CD4-positive, alpha-beta memory T cell (primary cell): ENCODE measurements at regions not wholly inside any gene's neighbourhood (a gene's known extent, or its start where the extent isn't known, plus 50 kb on each side); places are given as distances from the start of the nearest gene placed in this dataset.

Source experiments
- CTCF ChIA-PET: fragments of 350-600 bp; sonication (Branson Sonifier 250); formaldehyde crosslinking; loops from one replicate; lab custom pipeline; 2021; ENCODE audit warnings: inconsistent platforms; ENCODE audit not compliant: partially characterized antibody; lab: Charles Lee
- POLR2A ChIA-PET: fragments of 350-600 bp; sonication (Branson Sonifier 250); formaldehyde crosslinking; loops from one replicate; lab custom pipeline; 2021; ENCODE audit not compliant: partially characterized antibody; lab: Charles Lee
- DNase-seq, 5 donors: peaks; one replicate each; pipeline versions ENCODE4 v3.0.0 to v3.0.0-alpha.2; 2020 to 2022; ENCODE audit warnings: mixed read lengths in 1 of 5
- H3K27ac ChIP-seq: one replicate; pipeline ENCODE4 v1.7.0; 2013; ENCODE audit warnings: low read depth, low read length
- H3K27me3 ChIP-seq: 2 replicates; pipeline ENCODE4 v1.7.0; 2013; ENCODE audit warnings: mild to moderate bottlenecking, low read length, moderate library complexity; ENCODE audit not compliant: insufficient read depth
- H3K36me3 ChIP-seq: 2 replicates; pipeline ENCODE4 v1.7.0; 2013; ENCODE audit warnings: mild to moderate bottlenecking, low read length, moderate library complexity; ENCODE audit not compliant: insufficient read depth
- H3K4me1 ChIP-seq: 2 replicates; pipeline ENCODE4 v1.7.0; 2013; ENCODE audit warnings: mild to moderate bottlenecking, low read length, moderate library complexity; ENCODE audit not compliant: insufficient read depth
- H3K4me3 ChIP-seq, 2 donors: one replicate each; pipeline ENCODE4 v1.7.0; 2013; ENCODE audit warnings: low read length in 2 of 2, mild to moderate bottlenecking in 1 of 2
- H3K9me3 ChIP-seq, 2 donors: one replicate each; pipeline ENCODE4 v1.7.0; 2013; ENCODE audit warnings: low read length in 2 of 2, control low read depth in 1 of 2; ENCODE audit not compliant: control insufficient read depth in 1 of 2
- H3K27ac Mint-ChIP-seq, 7 donors: one replicate each; pipeline ENCODE4 v1.8.0; 2020 to 2021; ENCODE audit warnings: mixed read lengths in 7 of 7, mild to moderate bottlenecking in 6 of 7, inconsistent platforms in 3 of 7, moderate library complexity in 3 of 7
- H3K27me3 Mint-ChIP-seq, 2 donors: one replicate each; pipeline ENCODE4 v1.8.0; 2020 to 2021; ENCODE audit warnings: mixed read lengths in 2 of 2
- H3K36me3 Mint-ChIP-seq, 2 donors: one replicate each; pipeline ENCODE4 v1.8.0; 2020 to 2021; ENCODE audit warnings: mixed read lengths in 2 of 2, inconsistent platforms in 1 of 2, mild to moderate bottlenecking in 1 of 2
- H3K4me1 Mint-ChIP-seq, 4 donors: one replicate each; pipeline ENCODE4 v1.8.0; 2020 to 2021; ENCODE audit warnings: mixed read lengths in 4 of 4, mild to moderate bottlenecking in 1 of 4
- H3K4me3 Mint-ChIP-seq, 8 donors: one replicate each; pipeline ENCODE4 v1.8.0; 2020 to 2021; ENCODE audit warnings: mixed read lengths in 8 of 8, mild to moderate bottlenecking in 7 of 8, moderate library complexity in 6 of 8, inconsistent platforms in 3 of 8
- H3K9me3 Mint-ChIP-seq, 8 donors: one replicate each; pipeline ENCODE4 v1.8.0; 2020 to 2021; ENCODE audit warnings: mixed read lengths in 8 of 8, mild to moderate bottlenecking in 5 of 8, inconsistent platforms in 3 of 8, moderate library complexity in 1 of 8
- intact Hi-C: fragments of 100-400 bp; cut with micrococcal nuclease; formaldehyde crosslinking; loops from one replicate; pipeline ENCODE4 v1.15.1; 2023

GRCh38 chr3:94258851-94259250, 196.0 kb downstream of the NSUN3 start:
- H3K27ac ChIP-seq, result no peak overlapping the region
- Mint-ChIP-seq H3K9me3 (no peaks in the 10 kb centered on the region), H3K4me1 (no peaks in the 10 kb centered on the region), H3K27ac (no peak overlapping the region), H3K4me3 (no peak overlapping the region), H3K27me3 (peaks cover 2 to 5% of the 10 kb centered on the region in 2 donors), H3K36me3 (no peaks in the 10 kb centered on the region)
- no peaks in the 10 kb centered on the region for H3K36me3 ChIP-seq
- no peaks in the 10 kb centered on the region for H3K4me1 ChIP-seq
- ChIA-PET CTCF (interaction anchor here (2.6 kb wide), 1 partner anchor 9 kb away, joined by 12 read pairs; no protein-coding TSS in a partner anchor), POLR2A (no interaction called here)
- H3K9me3 ChIP-seq, result no peaks in the 10 kb centered on the region
- no peak for DNase-seq
- no peak overlapping the region for H3K4me3 ChIP-seq
- intact Hi-C loops, result no loop called here
- H3K27me3 ChIP-seq, result no peaks in the 10 kb centered on the region

- H3K9me3 ChIP-seq, result no peaks in the 10 kb centered on the region
- H3K36me3 ChIP-seq, result no peaks in the 10 kb centered on the region
- no peak overlapping the region for H3K4me3 ChIP-seq
- ChIA-PET POLR2A (no interaction called here), CTCF (interaction anchor here (2.6 kb wide), 1 partner anchor 10 kb away, joined by 12 read pairs; no protein-coding TSS in a partner anchor)
- intact Hi-C loops, result no loop called here
- H3K27me3 ChIP-seq, result no peaks in the 10 kb centered on the region
- Mint-ChIP-seq H3K36me3 (no peaks in the 10 kb centered on the region), H3K4me1 (no peaks in the 10 kb centered on the region), H3K4me3 (no peak overlapping the region), H3K27ac (no peak overlapping the region), H3K9me3 (no peaks in the 10 kb centered on the region), H3K27me3 (peaks cover 2 to 5% of the 10 kb centered on the region in 2 donors)
- no peak for DNase-seq
- H3K4me1 ChIP-seq, result no peaks in the 10 kb centered on the region
- H3K27ac ChIP-seq, result no peak overlapping the region
These were observed 196.4 kb downstream of the NSUN3 start for GRCh38 chr3:94259291-94259690.

- Histone ChIP-seq H3K4me1 (no peaks in the 10 kb centered on the region), H3K27me3 (no peaks in the 10 kb centered on the region), H3K9me3 (no peaks in the 10 kb centered on the region), H3K27ac (no peak overlapping the region), H3K4me3 (no peak overlapping the region), H3K36me3 (no peaks in the 10 kb centered on the region)
- ChIA-PET POLR2A (no interaction called here), CTCF (no interaction called here)
- no peak overlapping the region for H3K4me3 Mint-ChIP-seq
- no peaks in the 10 kb centered on the region for H3K4me1 Mint-ChIP-seq
- H3K9me3 Mint-ChIP-seq, result peaks cover 0 to 3% (median 0%) of the 10 kb centered on the region in 8 donors
- intact Hi-C loops, result no loop called here
- DNase-seq, result no peak
- no peak overlapping the region for H3K27ac Mint-ChIP-seq
- no peaks in the 10 kb centered on the region for H3K36me3 Mint-ChIP-seq
- peaks cover 0 to 2% of the 10 kb centered on the region in 2 donors for H3K27me3 Mint-ChIP-seq
These were observed 206.9 kb downstream of the NSUN3 start for GRCh38 chr3:94269763-94270162.

- H3K36me3 ChIP-seq, result no peaks in the 10 kb centered on the region
- intact Hi-C loops, result no loop called here
- peaks cover 0 to 3% (median 0%) of the 10 kb centered on the region in 8 donors for H3K9me3 Mint-ChIP-seq
- H3K27me3 Mint-ChIP-seq, result no peaks in the 10 kb centered on the region
- no peaks in the 10 kb centered on the region for H3K4me1 ChIP-seq
- no peaks in the 10 kb centered on the region for H3K36me3 Mint-ChIP-seq
- ChIA-PET POLR2A (no interaction called here), CTCF (no interaction called here)
- H3K4me1 Mint-ChIP-seq, result no peaks in the 10 kb centered on the region
- no peak for DNase-seq
- H3K4me3 ChIP-seq, result no peak overlapping the region
- H3K27ac Mint-ChIP-seq, result no peak overlapping the region
- H3K27ac ChIP-seq, result no peak overlapping the region
- H3K9me3 ChIP-seq, result no peaks in the 10 kb centered on the region
- H3K27me3 ChIP-seq, result no peaks in the 10 kb centered on the region
- no peak overlapping the region for H3K4me3 Mint-ChIP-seq
These were observed 209.2 kb downstream of the NSUN3 start for GRCh38 chr3:94272016-94272415.

- POLR2A ChIA-PET, result no interaction called here
- DNase-seq, result no peak
- intact Hi-C loops, result no loop called here
- no peak overlapping the region for H3K4me3 ChIP-seq
- H3K4me3 Mint-ChIP-seq, result no peak overlapping the region
- no peak overlapping the region for H3K27ac Mint-ChIP-seq
- H3K36me3 ChIP-seq, result no peaks in the 10 kb centered on the region
- no peaks in the 10 kb centered on the region for H3K4me1 Mint-ChIP-seq
- H3K4me1 ChIP-seq, result no peaks in the 10 kb centered on the region
- CTCF ChIA-PET, result no interaction called here
- no peak overlapping the region for H3K27ac ChIP-seq
- no peaks in the 10 kb centered on the region for H3K9me3 ChIP-seq
- no peaks in the 10 kb centered on the region for H3K27me3 Mint-ChIP-seq
- no peaks in the 10 kb centered on the region for H3K27me3 ChIP-seq
- H3K9me3 Mint-ChIP-seq, result peaks cover 0 to 2% (median 0%) of the 10 kb centered on the region in 8 donors
- H3K36me3 Mint-ChIP-seq, result no peaks in the 10 kb centered on the region
These were observed 218.1 kb downstream of the NSUN3 start for GRCh38 chr3:94280958-94281357.

- no peak for DNase-seq
- intact Hi-C loops, result no loop called here
- Mint-ChIP-seq H3K4me1 (no peaks in the 10 kb centered on the region), H3K27me3 (no peaks in the 10 kb centered on the region), H3K4me3 (no peak overlapping the region), H3K36me3 (no peaks in the 10 kb centered on the region), H3K27ac (no peak overlapping the region), H3K9me3 (peaks cover 0 to 3% (median 0%) of the 10 kb centered on the region in 8 donors)
- H3K4me1 ChIP-seq, result no peaks in the 10 kb centered on the region
- ChIA-PET CTCF (no interaction called here), POLR2A (no interaction called here)
- H3K9me3 ChIP-seq, result no peaks in the 10 kb centered on the region
- H3K4me3 ChIP-seq, result no peak overlapping the region
- no peaks in the 10 kb centered on the region for H3K27me3 ChIP-seq
- no peaks in the 10 kb centered on the region for H3K36me3 ChIP-seq
- no peak overlapping the region for H3K27ac ChIP-seq
These were observed 223.0 kb downstream of the NSUN3 start for GRCh38 chr3:94285872-94286271.

- Histone ChIP-seq H3K27ac (no peak overlapping the region), H3K9me3 (no peaks in the 10 kb centered on the region), H3K4me3 (no peak overlapping the region), H3K27me3 (no peaks in the 10 kb centered on the region), H3K4me1 (no peaks in the 10 kb centered on the region), H3K36me3 (no peaks in the 10 kb centered on the region)
- intact Hi-C loops, result no loop called here
- no peak for DNase-seq
- POLR2A ChIA-PET, result no interaction called here
- no peak overlapping the region for H3K27ac Mint-ChIP-seq
- no peak overlapping the region for H3K4me3 Mint-ChIP-seq
- H3K4me1 Mint-ChIP-seq, result no peaks in the 10 kb centered on the region
- CTCF ChIA-PET, result no interaction called here
- H3K9me3 Mint-ChIP-seq, result peaks cover 0 to 6% (median 0%) of the 10 kb centered on the region in 8 donors
- H3K36me3 Mint-ChIP-seq, result no peaks in the 10 kb centered on the region
- H3K27me3 Mint-ChIP-seq, result no peaks in the 10 kb centered on the region
These were observed 228.8 kb downstream of the NSUN3 start for GRCh38 chr3:94291686-94292085.

- Mint-ChIP-seq H3K27me3 (no peaks in the 10 kb centered on the region), H3K27ac (no peak overlapping the region), H3K36me3 (no peaks in the 10 kb centered on the region), H3K4me1 (no peaks in the 10 kb centered on the region), H3K4me3 (no peak overlapping the region), H3K9me3 (peaks cover 0 to 6% (median 0%) of the 10 kb centered on the region in 8 donors)
- H3K36me3 ChIP-seq, result no peaks in the 10 kb centered on the region
- H3K27me3 ChIP-seq, result no peaks in the 10 kb centered on the region
- ChIA-PET POLR2A (no interaction called here), CTCF (no interaction called here)
- H3K4me1 ChIP-seq, result no peaks in the 10 kb centered on the region
- intact Hi-C loops, result no loop called here
- no peak overlapping the region for H3K27ac ChIP-seq
- DNase-seq, result no peak
- no peaks in the 10 kb centered on the region for H3K9me3 ChIP-seq
- no peak overlapping the region for H3K4me3 ChIP-seq
These were observed 229.3 kb downstream of the NSUN3 start for GRCh38 chr3:94292151-94292550.
